SK-N-SH (cell line): ENCODE measurements at regions not wholly inside any gene's neighbourhood (a gene's known extent, or its start where the extent isn't known, plus 50 kb on each side); places are given as distances from the start of the nearest gene placed in this dataset.

ENCODE experiments used
- CTCF ChIA-PET: fragments of 300-600, 350-600 bp; formaldehyde crosslinking; extraction: SDS; loops from one replicate; lab custom pipeline; 2021; lab: Yijun Ruan, JAX
- POLR2A ChIA-PET: fragments of 350-600 bp; sonication (Branson Sonifier 250); formaldehyde crosslinking; extraction: SDS; loops from one replicate; lab custom pipeline; 2020; ENCODE audit warnings: antibody characterized with exemption, inconsistent platforms; lab: Yijun Ruan, JAX
- DNase-seq: peaks from one replicate; pipeline ENCODE4 v3.0.0; 2012
- H2AFZ ChIP-seq: fragments of 200-600 bp; sonication (generic); 2 replicates; pipeline ENCODE4 v1.8.1; 2016; ENCODE audit warnings: antibody characterized with exemption, mild to moderate bottlenecking, low read depth
- H3F3A ChIP-seq: fragments of 200-600 bp; sonication (generic); replicated peaks from 2 replicates; pipeline ENCODE3; 2016; ENCODE audit warnings: antibody characterized with exemption, mild to moderate bottlenecking; ENCODE audit not compliant: insufficient read depth
- H3K27ac ChIP-seq, 2 experiments: fragments of 200-500 bp in 1 of 2; fragments of 200-600 bp in 1 of 2; sonication (Bioruptor generic) in 1 of 2; sonication (generic), shearing (Covaris generic) in 1 of 2; 2 replicates each; pipeline versions ENCODE4 v1.5.1 to v1.6.1; 2014 to 2016; ENCODE audit warnings: low read depth in 2 of 2, inconsistent platforms in 1 of 2, low read length in 1 of 2, mild to moderate bottlenecking in 1 of 2, mixed read lengths in 1 of 2
- H3K27me3 ChIP-seq: fragments of 200-600 bp; sonication (generic), shearing (Covaris generic); 2 replicates; pipeline ENCODE4 v1.6.1; 2016; ENCODE audit warnings: mixed run types; ENCODE audit not compliant: insufficient read depth
- H3K36me3 ChIP-seq, 2 experiments: fragments of 200-500 bp in 1 of 2; fragments of 200-600 bp in 1 of 2; sonication (Bioruptor generic) in 1 of 2; sonication (generic) in 1 of 2; replicated peaks in 1 of 2; 2 replicates each; pipeline versions ENCODE3 to v1.5.1; 2014 to 2016; ENCODE audit warnings: low read length in 1 of 2, mild to moderate bottlenecking in 1 of 2; ENCODE audit not compliant: insufficient read depth in 2 of 2, control insufficient read depth in 1 of 2
- H3K4me1 ChIP-seq, 2 experiments: fragments of 200-500 bp in 1 of 2; fragments of 200-600 bp in 1 of 2; sonication (Bioruptor generic) in 1 of 2; sonication (generic), shearing (Covaris generic) in 1 of 2; 2 replicates each; pipeline versions ENCODE4 v1.5.1 to v1.6.1; 2014 to 2016; ENCODE audit warnings: low read depth in 1 of 2, low read length in 1 of 2, mixed run types in 1 of 2; ENCODE audit not compliant: insufficient read depth in 2 of 2, control insufficient read depth in 1 of 2
- H3K4me2 ChIP-seq: fragments of 200-600 bp; sonication (generic), shearing (Covaris generic); 2 replicates; pipeline ENCODE4 v1.6.1; 2017; ENCODE audit warnings: mixed run types
- H3K4me3 ChIP-seq, 2 experiments: fragments of 200-500 bp in 1 of 2; fragments of 200-600 bp in 1 of 2; sonication (Bioruptor generic) in 1 of 2; sonication (generic), shearing (Covaris generic) in 1 of 2; 2 replicates each; pipeline versions ENCODE4 v1.5.1 to v1.8.1; 2014 to 2016; ENCODE audit warnings: low read depth in 2 of 2, inconsistent platforms in 1 of 2, low read length in 1 of 2, mild to moderate bottlenecking in 1 of 2, mixed read lengths in 1 of 2, moderate library complexity in 1 of 2
- H3K79me2 ChIP-seq: fragments of 200-600 bp; sonication (generic); 2 replicates; pipeline ENCODE4 v1.8.1; 2017; ENCODE audit warnings: mild to moderate bottlenecking; ENCODE audit not compliant: insufficient read depth
- H3K9ac ChIP-seq: fragments of 200-600 bp; sonication (generic); 2 replicates; pipeline ENCODE4 v1.6.1; 2017; ENCODE audit warnings: mixed run types
- H3K9me2 ChIP-seq: fragments of 200-600 bp; sonication (generic); 2 replicates; pipeline ENCODE4 v1.6.1; 2017; ENCODE audit warnings: mixed run types
- H3K9me3 ChIP-seq: fragments of 200-600 bp; sonication (generic); 2 replicates; pipeline ENCODE4 v1.6.1; 2017; ENCODE audit warnings: mixed run types, mild to moderate bottlenecking, moderate library complexity
- H4K20me1 ChIP-seq: fragments of 200-600 bp; sonication (generic); 2 replicates; pipeline ENCODE4 v1.6.1; 2017; ENCODE audit warnings: mild to moderate bottlenecking, mixed run types; ENCODE audit not compliant: insufficient read depth
- CHD2 ChIP-seq: fragments of 150-350 bp; IDR thresholded peaks from 2 replicates; pipeline ENCODE4 v1.6.1; 2018; ENCODE audit warnings: low read length; ENCODE audit not compliant: partially characterized antibody
- CTCF ChIP-seq: fragments of 200-600 bp; sonication (generic); IDR thresholded peaks from 2 replicates; pipeline ENCODE4 v1.6.1; 2017; ENCODE audit warnings: antibody characterized with exemption, mild to moderate bottlenecking, moderate library complexity
- EZH2phosphoT487 ChIP-seq: fragments of 200-600 bp; sonication (generic); IDR thresholded peaks from 2 replicates; pipeline ENCODE4 v1.6.1; 2017; ENCODE audit warnings: low read depth, mixed run types, mild to moderate bottlenecking, antibody characterized with exemption, moderate library complexity, borderline replicate concordance
- FOSL2 ChIP-seq: IDR thresholded peaks from 2 replicates; pipeline ENCODE4 v1.4.0; 2012; ENCODE audit warnings: low read depth, mild to moderate bottlenecking, moderate library complexity, borderline replicate concordance
- GABPA ChIP-seq: IDR thresholded peaks from 2 replicates; pipeline ENCODE4 v1.4.0; 2012; ENCODE audit warnings: low read depth, mild to moderate bottlenecking
- MAX ChIP-seq: IDR thresholded peaks from 2 replicates; pipeline ENCODE4 v1.4.0; 2012; ENCODE audit warnings: low read depth
- NFIC ChIP-seq: IDR thresholded peaks from 2 replicates; pipeline ENCODE4 v1.4.0; 2012; ENCODE audit warnings: borderline replicate concordance
- NRF1 ChIP-seq: IDR thresholded peaks from 2 replicates; pipeline ENCODE4 v1.6.1; 2012; ENCODE audit warnings: low read depth, mild to moderate bottlenecking, low read length
- PBX3 ChIP-seq: IDR thresholded peaks from 2 replicates; pipeline ENCODE4; 2012
- RAD21 ChIP-seq: IDR thresholded peaks from 2 replicates; pipeline ENCODE4 v1.6.1; 2012; ENCODE audit warnings: mild to moderate bottlenecking, low read length
- REST ChIP-seq: IDR thresholded peaks from 2 replicates; pipeline ENCODE4 v1.6.1; 2012; ENCODE audit warnings: mild to moderate bottlenecking, low read depth, low read length, moderate library complexity
- RXRA ChIP-seq: IDR thresholded peaks from 2 replicates; pipeline ENCODE4 v1.4.0; 2012; ENCODE audit warnings: low read depth, mild to moderate bottlenecking, borderline replicate concordance
- TAF1 ChIP-seq: IDR thresholded peaks from 2 replicates; pipeline ENCODE4 v1.6.1; 2012; ENCODE audit warnings: low read depth, mild to moderate bottlenecking, low read length, moderate library complexity, borderline replicate concordance
- USF1 ChIP-seq: IDR thresholded peaks from 2 replicates; pipeline ENCODE4 v1.4.0; 2012; ENCODE audit warnings: low read depth, borderline replicate concordance
- YY1 ChIP-seq: IDR thresholded peaks from 2 replicates; pipeline ENCODE4 v1.4.0; 2012; ENCODE audit warnings: low read depth, mild to moderate bottlenecking
- ZBTB33 ChIP-seq: IDR thresholded peaks from 2 replicates; pipeline ENCODE4 v1.4.0; 2012; ENCODE audit warnings: low read depth, borderline replicate concordance
- WGBS: methylation state at CpG from one replicate; pipeline ENCODE4 v1.1.6; 2017; ENCODE audit warnings: low lambda C conversion rate; 5-methylcytosine and 5-hydroxymethylcytosine counted together

- no peak overlapping the region for H3K9ac ChIP-seq
- H3K9me3 ChIP-seq, result no peaks in the 10 kb centered on the region
- no peaks in the 10 kb centered on the region for H3K4me1 ChIP-seq
- H3K79me2 ChIP-seq, result no peaks in the 10 kb centered on the region
- H3K36me3 ChIP-seq, result no peaks in the 10 kb centered on the region
- H2AFZ ChIP-seq, result no peak overlapping the region
- H4K20me1 ChIP-seq, result no peaks in the 10 kb centered on the region
- TF ChIP-seq PBX3 (no peak), RXRA (no peak), REST (no peak), EZH2phosphoT487 (no peak), NRF1 (no peak), TAF1 (no peak), CHD2 (no peak), MAX (no peak), GABPA (no peak), ZBTB33 (no peak), RAD21 (no peak), CTCF (no peak), FOSL2 (no peak), YY1 (no peak), USF1 (no peak), NFIC (no peak)
- 39% methylated on average over 6 of the region's 6 CpGs for WGBS
- H3K27ac ChIP-seq, result no peak overlapping the region
- CTCF ChIA-PET, result no interaction called here
- no peak overlapping the region for H3K4me3 ChIP-seq
- no peaks in the 10 kb centered on the region for H3K27me3 ChIP-seq
- POLR2A ChIA-PET, result no interaction called here
- no peak overlapping the region for H3K4me2 ChIP-seq
- DNase-seq, result no peak
- H3K9me2 ChIP-seq, result no peaks in the 10 kb centered on the region; the same call in 1 of the 2 replicates
- no peaks in the 10 kb centered on the region for H3F3A ChIP-seq
Measured at GRCh38 chr4:189322426-189322825, 618.2 kb upstream of the FRG1 start.
